OCI-LY3 (cell line): ENCODE measurements at regions not wholly inside any gene's neighbourhood (a gene's known extent, or its start where the extent isn't known, plus 50 kb on each side); places are given as distances from the start of the nearest gene placed in this dataset.

Experiments
- EZH2phosphoT487 ChIP-seq: fragments of 200-600 bp; shearing (Covaris generic); IDR thresholded peaks from 2 replicates; pipeline ENCODE4 v1.6.1; 2018; ENCODE audit warnings: antibody characterized with exemption, mixed run types, low read depth
- TF ChIP-seq, protein P1 (sequence below): fragments of 200-600, 300-600 bp; sonication (generic); IDR thresholded peaks from 2 replicates; pipeline ENCODE4 v1.5.1; 2014; ENCODE audit warnings: antibody characterized with exemption, low read length, low read depth

DNA sequence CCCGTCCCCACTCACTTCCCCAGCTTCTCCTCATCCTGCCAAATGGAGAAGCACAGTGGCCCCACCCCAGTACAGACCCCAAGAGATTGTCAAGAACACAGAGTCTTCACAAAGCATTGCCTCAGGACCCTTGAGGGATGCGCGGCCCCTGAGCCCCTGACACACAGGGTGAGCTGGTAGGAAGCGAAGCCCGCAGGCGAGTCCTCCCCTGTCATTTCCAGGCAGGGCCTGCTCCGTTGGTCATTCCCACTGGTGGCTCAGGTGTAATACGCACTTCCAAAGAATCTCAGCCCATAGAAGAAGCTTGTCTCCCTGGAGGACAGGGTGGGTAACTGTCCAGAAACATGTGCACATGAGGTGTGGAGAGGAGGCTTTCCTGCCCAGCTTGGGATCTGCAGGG lies 404.2 kb downstream of the THBS2 start:
- TF ChIP-seq, protein P1, sequence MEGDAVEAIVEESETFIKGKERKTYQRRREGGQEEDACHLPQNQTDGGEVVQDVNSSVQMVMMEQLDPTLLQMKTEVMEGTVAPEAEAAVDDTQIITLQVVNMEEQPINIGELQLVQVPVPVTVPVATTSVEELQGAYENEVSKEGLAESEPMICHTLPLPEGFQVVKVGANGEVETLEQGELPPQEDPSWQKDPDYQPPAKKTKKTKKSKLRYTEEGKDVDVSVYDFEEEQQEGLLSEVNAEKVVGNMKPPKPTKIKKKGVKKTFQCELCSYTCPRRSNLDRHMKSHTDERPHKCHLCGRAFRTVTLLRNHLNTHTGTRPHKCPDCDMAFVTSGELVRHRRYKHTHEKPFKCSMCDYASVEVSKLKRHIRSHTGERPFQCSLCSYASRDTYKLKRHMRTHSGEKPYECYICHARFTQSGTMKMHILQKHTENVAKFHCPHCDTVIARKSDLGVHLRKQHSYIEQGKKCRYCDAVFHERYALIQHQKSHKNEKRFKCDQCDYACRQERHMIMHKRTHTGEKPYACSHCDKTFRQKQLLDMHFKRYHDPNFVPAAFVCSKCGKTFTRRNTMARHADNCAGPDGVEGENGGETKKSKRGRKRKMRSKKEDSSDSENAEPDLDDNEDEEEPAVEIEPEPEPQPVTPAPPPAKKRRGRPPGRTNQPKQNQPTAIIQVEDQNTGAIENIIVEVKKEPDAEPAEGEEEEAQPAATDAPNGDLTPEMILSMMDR, result no peak
- TF ChIP-seq EZH2phosphoT487, result no peak
